T-helper 17 cell (primary cell): ENCODE measurements at regions not wholly inside any gene's neighbourhood (a gene's known extent, or its start where the extent isn't known, plus 50 kb on each side); places are given as distances from the start of the nearest gene placed in this dataset.
"Not testable (repeated sequence)": the region's sequence is repeated elsewhere in the genome, so short reads cannot be mapped to it uniquely, and the experiment has no call there.

Experiments
- ATAC-seq: fragments of 150-1000 bp; cut with Tn5 transposase; 2 replicates; pipeline ENCODE4 v1.10.0; 2021; ENCODE audit warnings: mild to moderate bottlenecking, moderate library complexity
- DNase-seq, 3 donors: peaks; one replicate each; pipeline versions ENCODE4 v3.0.0 to v3.0.0-alpha.2; 2020 to 2021
- H3K9me3 ChIP-seq: one replicate; pipeline ENCODE4 v1.7.0; 2013; ENCODE audit warnings: low read length, mild to moderate bottlenecking; ENCODE audit not compliant: control insufficient read depth, poor library complexity, severe bottlenecking
- H3K27ac Mint-ChIP-seq: one replicate; pipeline ENCODE4 v1.8.0; 2022; ENCODE audit warnings: mild to moderate bottlenecking, moderate library complexity, mixed read lengths
- H3K27me3 Mint-ChIP-seq: one replicate; pipeline ENCODE4 v1.8.0; 2022; ENCODE audit warnings: mixed read lengths
- H3K36me3 Mint-ChIP-seq: one replicate; pipeline ENCODE4 v1.8.0; 2022; ENCODE audit warnings: low read depth, mixed read lengths
- H3K4me1 Mint-ChIP-seq: one replicate; pipeline ENCODE4 v1.8.0; 2022; ENCODE audit warnings: mild to moderate bottlenecking, mixed read lengths
- H3K4me3 Mint-ChIP-seq: one replicate; pipeline ENCODE4 v1.8.0; 2022; ENCODE audit warnings: mild to moderate bottlenecking, moderate library complexity, mixed read lengths

DNA sequence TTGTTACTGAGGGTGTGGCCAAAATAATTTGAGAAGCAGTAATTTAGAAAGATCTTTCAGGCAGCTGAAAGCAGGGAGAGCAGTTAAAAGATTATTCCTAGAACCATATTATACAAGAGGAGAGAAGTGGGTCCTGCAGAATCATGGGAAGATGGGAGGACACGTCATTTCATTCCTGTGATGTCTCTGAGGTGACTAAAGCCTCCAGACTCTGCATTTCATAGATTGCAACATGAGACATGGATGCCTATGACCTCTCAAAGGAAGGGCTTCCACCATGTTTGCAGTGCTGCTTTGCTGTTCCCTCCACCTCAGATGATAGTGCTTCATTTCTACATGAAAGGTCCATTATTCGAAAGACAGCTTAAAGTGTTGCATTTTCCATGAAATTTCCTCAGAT lies 788.4 kb downstream of the TSN start:
- Mint-ChIP-seq H3K4me1 (no peaks in the 10 kb centered on the region), H3K27me3 (no peaks in the 10 kb centered on the region), H3K27ac (no peak overlapping the region), H3K36me3 (no peaks in the 10 kb centered on the region), H3K4me3 (no peak overlapping the region)
- ATAC-seq (no peak), DNase-seq (no peak)
- no peaks in the 10 kb centered on the region for H3K9me3 ChIP-seq

GRCh38 chr2:122545821-122546220 lies 790.4 kb downstream of the TSN start:
- H3K9me3 ChIP-seq, result no peaks in the 10 kb centered on the region
- H3K4me3 Mint-ChIP-seq, result no peak overlapping the region
- no peaks in the 10 kb centered on the region for H3K36me3 Mint-ChIP-seq
- H3K27me3 Mint-ChIP-seq, result no peaks in the 10 kb centered on the region
- no peak overlapping the region for H3K27ac Mint-ChIP-seq
- H3K4me1 Mint-ChIP-seq, result no peaks in the 10 kb centered on the region
- DNase-seq, result no peak
- ATAC-seq, result no peak

DNA sequence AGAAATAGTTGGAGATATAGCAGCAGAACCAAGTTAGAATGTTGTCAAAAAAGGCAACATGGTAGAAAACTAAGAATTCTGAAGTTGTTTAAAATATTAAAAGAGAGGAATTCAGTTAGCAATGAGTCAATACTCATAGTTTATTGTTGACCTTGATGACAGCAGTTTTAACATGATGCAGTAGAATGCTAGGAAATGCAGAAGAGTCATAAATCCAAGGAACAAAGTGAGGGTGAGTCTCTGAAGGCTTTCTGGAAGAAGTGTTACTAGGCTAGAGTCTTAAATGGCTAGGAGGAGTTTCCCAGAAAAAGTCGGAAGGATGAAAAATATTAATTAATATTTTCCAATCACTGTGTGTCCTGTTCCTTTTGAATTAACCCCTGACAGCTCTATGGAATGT lies 807.3 kb downstream of the TSN start:
- Mint-ChIP-seq H3K4me1 (no peaks in the 10 kb centered on the region), H3K27me3 (no peaks in the 10 kb centered on the region), H3K4me3 (no peak overlapping the region), H3K27ac (no peak overlapping the region), H3K36me3 (no peaks in the 10 kb centered on the region)
- DNase-seq, result no peak
- H3K9me3 ChIP-seq, result no peaks in the 10 kb centered on the region
- no peak for ATAC-seq

- H3K4me1 Mint-ChIP-seq, result no peaks in the 10 kb centered on the region
- no peaks in the 10 kb centered on the region for H3K27me3 Mint-ChIP-seq
- H3K9me3 ChIP-seq, result no peaks in the 10 kb centered on the region
- no peak for ATAC-seq
- H3K36me3 Mint-ChIP-seq, result no peaks in the 10 kb centered on the region
- no peak overlapping the region for H3K4me3 Mint-ChIP-seq
- no peak overlapping the region for H3K27ac Mint-ChIP-seq
- no peak for DNase-seq
These were observed 808.3 kb downstream of the TSN start for GRCh38 chr2:122563781-122564180.

GRCh38 chr2:122564843-122565242 lies 809.4 kb downstream of the TSN start:
- ATAC-seq (no peak), DNase-seq (no peak)
- Mint-ChIP-seq H3K4me3 (no peak overlapping the region), H3K27ac (no peak overlapping the region), H3K36me3 (no peaks in the 10 kb centered on the region), H3K4me1 (no peaks in the 10 kb centered on the region), H3K27me3 (no peaks in the 10 kb centered on the region)
- H3K9me3 ChIP-seq, result no peaks in the 10 kb centered on the region

DNA sequence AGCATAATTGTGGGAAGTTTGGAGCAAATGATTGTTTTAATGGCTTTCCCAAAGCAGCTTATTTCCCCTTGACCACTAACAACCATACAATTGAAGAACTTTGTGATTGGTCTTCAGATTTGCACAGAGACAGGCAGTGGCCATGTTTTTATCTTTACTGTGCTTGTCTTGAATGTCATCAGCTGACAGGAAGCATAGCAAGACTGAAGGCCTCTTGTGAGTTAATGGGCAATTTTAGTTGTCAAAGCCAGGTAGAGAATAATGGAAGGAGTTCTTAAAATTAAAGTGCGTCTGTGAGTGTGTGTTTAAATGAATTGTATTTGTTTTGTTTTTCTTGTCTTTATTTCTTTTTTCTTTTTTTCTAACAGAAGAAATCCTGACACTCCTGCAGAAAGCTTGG lies 809.9 kb downstream of the TSN start:
- DNase-seq (no peak), ATAC-seq (no peak)
- H3K9me3 ChIP-seq, result no peaks in the 10 kb centered on the region
- no peaks in the 10 kb centered on the region for H3K4me1 Mint-ChIP-seq
- no peaks in the 10 kb centered on the region for H3K27me3 Mint-ChIP-seq
- H3K36me3 Mint-ChIP-seq, result no peaks in the 10 kb centered on the region
- no peak overlapping the region for H3K27ac Mint-ChIP-seq
- H3K4me3 Mint-ChIP-seq, result no peak overlapping the region

- H3K9me3 ChIP-seq, result no peaks in the 10 kb centered on the region
- ATAC-seq, result no peak
- no peak for DNase-seq
- Mint-ChIP-seq H3K27ac (no peak overlapping the region), H3K27me3 (no peaks in the 10 kb centered on the region), H3K4me3 (no peak overlapping the region), H3K36me3 (no peaks in the 10 kb centered on the region), H3K4me1 (no peaks in the 10 kb centered on the region)
These were observed 815.2 kb downstream of the TSN start for GRCh38 chr2:122570641-122571040.

DNA sequence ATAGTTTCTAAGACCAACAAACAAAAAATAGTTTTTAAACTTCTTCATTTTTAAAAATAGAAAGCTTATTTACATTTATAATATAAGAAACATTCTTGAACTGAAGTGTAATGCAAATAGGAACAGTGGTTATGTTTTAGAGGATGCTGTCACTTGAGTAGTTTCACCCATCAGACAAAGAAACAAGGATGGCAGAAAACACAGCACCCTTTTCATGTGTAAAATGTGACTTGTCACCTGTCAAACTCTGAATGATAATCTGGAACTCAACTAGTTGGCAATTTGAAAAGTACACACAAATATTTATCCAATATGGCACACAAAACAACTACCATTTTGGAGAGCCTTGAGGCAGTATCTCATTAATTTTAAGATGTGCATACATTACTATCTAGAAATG lies 816.0 kb downstream of the TSN start:
- not testable (repeated sequence) for H3K4me1 Mint-ChIP-seq, H3K36me3 Mint-ChIP-seq, DNase-seq, ATAC-seq, H3K27me3 Mint-ChIP-seq, H3K27ac Mint-ChIP-seq, H3K4me3 Mint-ChIP-seq, H3K9me3 ChIP-seq

GRCh38 chr2:122575076-122575475 lies 819.6 kb downstream of the TSN start:
- Mint-ChIP-seq H3K27ac (no peak overlapping the region), H3K27me3 (no peaks in the 10 kb centered on the region), H3K36me3 (no peaks in the 10 kb centered on the region), H3K4me1 (no peaks in the 10 kb centered on the region), H3K4me3 (no peak overlapping the region)
- H3K9me3 ChIP-seq, result no peaks in the 10 kb centered on the region
- ATAC-seq, result no peak
- no peak for DNase-seq

DNA sequence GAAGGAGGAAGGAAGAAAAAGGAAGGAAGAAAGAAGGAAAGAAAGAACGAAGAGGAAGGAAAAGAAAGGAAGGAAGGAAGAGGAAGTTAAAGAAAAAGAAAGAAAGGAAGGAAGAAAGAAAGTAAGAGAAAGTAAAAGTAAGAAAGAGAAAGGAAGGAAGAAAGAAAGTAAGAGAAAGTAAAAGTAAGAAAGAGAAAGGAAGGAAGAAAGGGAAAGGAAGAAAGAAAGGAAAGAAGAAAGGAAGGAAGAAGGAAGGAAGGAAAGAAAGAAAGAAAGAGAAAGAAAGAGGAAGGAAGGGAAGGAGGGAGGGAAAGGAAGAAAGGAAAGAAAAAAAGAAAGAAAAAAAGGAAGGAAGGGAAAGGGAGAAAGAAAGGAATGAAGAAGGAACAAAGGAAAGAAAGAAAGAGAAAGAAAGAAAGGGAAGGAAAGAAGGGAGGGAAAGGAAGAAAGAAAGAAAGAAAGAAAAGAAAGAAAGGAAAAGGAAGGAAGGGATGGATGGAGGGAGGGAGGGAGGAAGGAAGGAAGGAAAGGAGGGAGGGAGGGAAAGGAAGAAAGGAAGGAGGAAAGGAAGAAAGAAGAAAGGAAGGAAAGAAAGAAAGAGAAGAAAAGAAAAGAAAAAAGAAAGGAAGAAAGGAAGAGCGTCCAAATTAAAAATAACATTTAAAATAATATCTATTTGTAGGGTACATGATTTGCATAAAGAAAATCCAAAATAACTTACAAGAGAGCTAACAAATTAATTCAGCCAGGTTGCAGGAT lies 827.9 kb downstream of the TSN start:
- Mint-ChIP-seq H3K4me1 (no peaks in the 10 kb centered on the region), H3K4me3 (no peak overlapping the region), H3K27ac (no peak overlapping the region), H3K27me3 (no peaks in the 10 kb centered on the region), H3K36me3 (no peaks in the 10 kb centered on the region)
- no peaks in the 10 kb centered on the region for H3K9me3 ChIP-seq
- no peak for DNase-seq
- no peak for ATAC-seq

GRCh38 chr2:122590524-122590923 lies 835.1 kb downstream of the TSN start:
- H3K27me3 Mint-ChIP-seq, result no peaks in the 10 kb centered on the region
- DNase-seq, result no peak
- ATAC-seq, result no peak
- H3K9me3 ChIP-seq, result no peaks in the 10 kb centered on the region
- no peak overlapping the region for H3K27ac Mint-ChIP-seq
- H3K4me3 Mint-ChIP-seq, result no peak overlapping the region
- H3K4me1 Mint-ChIP-seq, result no peaks in the 10 kb centered on the region
- no peaks in the 10 kb centered on the region for H3K36me3 Mint-ChIP-seq

GRCh38 chr2:122595065-122595464 lies 839.6 kb downstream of the TSN start:
- H3K4me3 Mint-ChIP-seq, result no peak overlapping the region
- H3K9me3 ChIP-seq, result no peaks in the 10 kb centered on the region
- H3K4me1 Mint-ChIP-seq, result no peaks in the 10 kb centered on the region
- no peak for DNase-seq
- H3K27ac Mint-ChIP-seq, result no peak overlapping the region
- ATAC-seq, result no peak
- H3K27me3 Mint-ChIP-seq, result no peaks in the 10 kb centered on the region
- no peaks in the 10 kb centered on the region for H3K36me3 Mint-ChIP-seq

DNA sequence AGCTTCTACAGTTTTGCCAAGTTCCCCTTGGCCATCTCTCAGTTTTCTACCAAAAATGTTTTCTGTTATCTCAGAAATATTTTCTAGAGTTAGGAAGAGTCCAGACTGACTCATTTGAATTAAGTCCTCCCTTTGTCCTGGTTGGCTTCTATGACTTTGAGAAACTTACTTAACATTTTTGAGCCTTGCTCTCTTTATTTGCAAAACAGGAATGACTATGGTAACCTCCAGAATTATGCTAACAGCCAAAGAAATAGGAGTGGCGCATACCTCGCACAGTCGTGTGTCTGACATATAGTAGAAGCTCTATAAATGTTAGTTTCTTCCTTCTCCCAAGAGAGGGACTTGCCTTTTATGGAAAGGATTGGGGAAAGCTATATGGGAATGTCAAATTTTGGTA lies 841.1 kb downstream of the TSN start:
- no peaks in the 10 kb centered on the region for H3K27me3 Mint-ChIP-seq
- H3K36me3 Mint-ChIP-seq, result no peaks in the 10 kb centered on the region
- ATAC-seq, result no peak
- H3K9me3 ChIP-seq, result no peaks in the 10 kb centered on the region
- no peak overlapping the region for H3K27ac Mint-ChIP-seq
- no peak overlapping the region for H3K4me3 Mint-ChIP-seq
- no peak for DNase-seq
- no peaks in the 10 kb centered on the region for H3K4me1 Mint-ChIP-seq

GRCh38 chr2:122598784-122599183 lies 843.3 kb downstream of the TSN start:
- Mint-ChIP-seq H3K27ac (no peak overlapping the region), H3K4me3 (no peak overlapping the region), H3K27me3 (no peaks in the 10 kb centered on the region), H3K36me3 (no peaks in the 10 kb centered on the region), H3K4me1 (no peaks in the 10 kb centered on the region)
- ATAC-seq (no peak), DNase-seq (no peak)
- no peaks in the 10 kb centered on the region for H3K9me3 ChIP-seq
